Stimulated activated CD8-positive, alpha-beta memory T cell treated with anti-CD3 and anti-CD28 coated beads, Interleukin-2, amount 100 ng/mL, for 48 hours (primary cell): ENCODE measurements at regions not wholly inside any gene's neighbourhood (a gene's known extent, or its start where the extent isn't known, plus 50 kb on each side); places are given as distances from the start of the nearest gene placed in this dataset.

Experiments
- DNase-seq, 2 donors: peaks; one replicate each; pipeline ENCODE4 v3.0.0-alpha.2; 2020; ENCODE audit warnings: low read depth in 2 of 2

DNA sequence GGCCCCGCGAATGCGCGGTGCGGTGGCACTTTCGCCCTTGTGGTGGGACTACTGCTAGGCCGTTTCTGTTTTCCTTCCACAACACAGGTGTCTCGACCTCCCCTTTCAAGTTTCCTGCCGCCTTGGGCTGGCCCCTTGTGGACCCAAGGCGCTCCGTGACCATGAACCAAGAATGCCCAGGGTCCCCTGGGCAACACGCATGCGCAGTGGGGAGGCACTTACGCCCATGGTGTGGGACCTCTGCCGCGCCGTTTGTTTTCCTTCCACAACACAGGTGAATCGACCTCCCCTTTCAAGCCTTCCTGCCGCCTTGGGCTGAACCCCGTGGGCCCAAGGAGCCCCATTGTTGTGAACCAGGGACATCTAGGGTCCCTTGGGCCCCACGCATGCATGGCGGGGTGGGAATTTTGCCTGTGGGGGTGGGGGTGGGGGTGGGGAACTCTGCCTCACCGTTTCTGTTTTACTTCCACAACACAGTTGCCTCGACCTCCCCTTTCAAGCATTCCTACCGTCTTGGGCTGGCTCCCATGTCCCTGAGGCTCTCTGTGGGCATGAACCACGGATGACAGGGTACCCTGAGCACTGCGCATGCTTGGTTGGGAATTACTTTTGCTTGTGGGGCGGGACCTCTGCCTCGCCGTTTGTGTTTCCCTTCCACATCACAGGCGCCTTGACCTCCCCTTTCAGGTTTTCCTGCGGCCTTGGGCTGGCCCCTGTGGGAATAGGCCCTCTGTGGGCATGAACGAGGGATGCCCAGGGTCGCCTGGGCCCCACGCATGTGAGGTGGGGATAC lies 355.1 kb downstream of the ALG10 start:
- DNase-seq, result no peak

DNA sequence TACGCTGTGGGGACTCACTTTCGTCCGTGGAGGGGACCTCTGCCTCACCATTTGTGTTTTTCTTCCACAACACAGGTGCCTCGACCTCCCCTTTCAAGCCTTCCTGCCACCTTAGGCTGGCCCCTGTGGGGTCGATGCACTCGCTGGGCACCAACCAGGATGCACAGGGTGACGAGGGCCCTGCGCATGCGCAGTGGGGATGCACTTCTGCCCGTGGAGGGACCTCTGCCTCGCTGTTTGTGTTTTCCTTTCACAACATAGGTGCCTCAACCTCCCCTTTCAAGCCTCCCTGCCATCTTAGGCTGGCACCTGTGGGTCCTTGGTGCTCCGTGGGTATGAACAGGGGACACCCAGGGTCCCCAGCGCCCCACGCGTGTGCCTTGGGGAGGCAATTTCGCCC lies 356.8 kb downstream of the ALG10 start:
- DNase-seq, result no peak

- no peak for DNase-seq
Measured at GRCh38 chr12:34384693-34385092, 362.4 kb downstream of the ALG10 start.

GRCh38 chr12:34386016-34386415 lies 363.7 kb downstream of the ALG10 start:
- no peak for DNase-seq

DNA sequence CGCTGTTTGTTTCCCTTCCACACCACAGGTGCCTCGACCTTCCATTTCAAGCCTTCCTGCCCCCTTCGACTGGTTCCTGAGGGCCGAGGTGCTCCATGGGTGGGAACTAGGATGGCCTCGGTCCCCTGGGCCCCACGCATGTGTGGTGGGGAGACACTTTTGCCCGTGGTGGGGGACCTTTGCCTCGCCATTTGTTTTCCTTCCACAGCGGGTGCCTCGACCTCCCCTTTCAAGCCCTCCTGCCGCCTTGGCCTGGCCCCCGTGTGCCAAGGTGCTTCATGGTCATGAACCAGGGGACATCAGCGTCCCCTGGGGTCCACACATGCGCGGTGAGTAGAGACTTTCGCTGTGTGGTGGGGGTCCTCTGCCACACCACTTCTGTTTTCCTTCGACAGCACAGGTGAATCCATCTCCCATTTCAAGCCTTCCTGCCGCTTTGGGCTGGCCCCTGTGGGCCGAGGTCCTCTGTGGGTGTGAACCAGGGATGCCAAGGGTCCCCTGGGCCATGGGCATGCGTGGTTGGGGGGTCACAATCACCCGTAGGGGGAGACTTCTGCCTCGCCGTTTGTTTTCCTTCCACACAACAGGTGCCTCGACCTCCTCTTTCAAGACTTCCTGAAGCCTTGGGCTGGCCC lies 364.4 kb downstream of the ALG10 start:
- no peak for DNase-seq

DNA sequence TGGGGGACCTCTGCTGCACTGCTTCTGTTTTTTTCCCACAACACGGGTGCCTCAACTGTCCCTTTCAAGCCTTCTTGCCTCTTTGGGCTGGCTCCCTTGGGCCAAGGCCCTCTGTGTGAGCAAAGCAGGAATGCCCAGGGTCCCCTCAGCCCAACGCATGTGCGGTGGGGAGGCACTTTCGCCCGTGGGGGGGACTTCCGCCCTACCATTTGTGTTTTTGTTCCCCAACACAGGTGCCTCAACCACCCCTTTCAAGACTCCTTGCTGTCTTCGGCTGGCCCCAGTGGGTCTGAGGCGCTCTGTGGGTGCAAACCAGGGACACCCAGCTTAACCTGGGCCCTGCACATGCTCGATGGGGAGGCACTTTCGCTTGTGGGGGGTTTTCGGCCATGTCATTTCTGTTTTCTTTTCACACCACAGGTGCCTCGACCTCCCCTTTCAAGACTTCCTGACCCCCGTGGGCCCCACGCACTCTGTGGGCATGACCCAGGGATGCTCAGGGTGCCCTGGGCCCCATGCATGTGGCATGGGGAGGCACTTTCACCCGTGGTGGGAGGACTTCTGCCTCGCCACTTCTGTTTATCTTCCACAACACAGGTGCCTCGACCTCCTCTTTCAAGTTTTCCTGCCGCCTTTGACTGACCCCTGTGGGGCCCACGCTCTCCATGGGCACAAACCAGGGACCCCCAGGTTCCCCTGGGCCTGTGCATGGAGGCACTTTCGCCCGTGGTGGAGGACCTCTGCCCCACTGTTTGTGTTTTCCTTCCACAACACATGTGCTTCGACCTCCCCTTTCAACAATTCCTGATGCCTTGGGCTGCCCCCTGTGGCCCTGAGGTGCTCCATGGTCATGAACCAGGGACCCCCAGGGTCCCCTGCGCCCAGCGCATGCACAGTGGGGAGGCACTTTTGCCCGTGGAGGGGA lies 365.7 kb downstream of the ALG10 start:
- no peak for DNase-seq

- DNase-seq, result no peak
Measured at GRCh38 chr12:34388636-34389377, 366.5 kb downstream of the ALG10 start.

GRCh38 chr12:34389378-34390170 lies 367.3 kb downstream of the ALG10 start:
- DNase-seq, result no peak

- DNase-seq, result no peak
Measured at GRCh38 chr12:34390171-34390841, 368.0 kb downstream of the ALG10 start.

GRCh38 chr12:34390846-34391700 lies 368.8 kb downstream of the ALG10 start:
- DNase-seq, result no peak

DNA sequence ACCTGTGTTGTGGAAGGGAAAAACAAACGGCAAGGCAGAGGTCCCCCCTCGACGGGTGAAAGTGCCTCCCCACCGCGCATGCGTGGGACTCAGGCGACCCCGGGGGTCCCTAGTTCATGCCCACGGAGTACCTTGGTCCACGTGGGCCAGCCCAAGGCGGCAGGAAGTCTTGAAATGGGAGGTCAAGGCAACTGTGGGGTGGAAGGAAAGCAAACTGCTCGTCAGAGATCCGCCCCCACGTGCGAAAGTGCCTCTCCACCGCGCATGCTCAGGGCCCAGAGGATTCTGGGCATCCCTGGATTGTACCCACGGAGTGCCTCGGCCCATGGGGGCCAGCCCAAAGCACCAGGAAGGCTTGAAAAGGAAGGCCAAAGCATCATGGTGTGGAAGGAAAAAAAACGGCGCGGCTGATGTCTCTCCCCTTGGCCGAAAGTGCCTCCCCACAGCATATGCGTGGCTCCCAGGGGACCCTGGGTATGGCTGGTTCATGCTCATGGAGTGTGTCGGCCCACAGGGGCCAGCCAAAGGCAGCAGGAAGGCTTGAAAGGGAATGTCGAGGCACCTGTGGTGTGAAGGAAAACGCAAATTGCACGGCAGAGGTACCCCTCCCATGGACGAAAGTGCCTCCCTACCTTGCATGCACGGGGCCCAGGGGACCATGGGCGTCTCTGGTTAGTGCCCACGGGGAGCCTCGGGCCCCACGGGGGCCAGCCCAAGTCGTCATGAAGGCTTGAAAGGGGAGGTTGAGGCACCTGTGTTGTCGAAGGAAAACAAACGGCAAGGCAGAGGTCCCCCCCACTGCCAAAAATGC lies 369.7 kb downstream of the ALG10 start:
- no peak for DNase-seq

DNA sequence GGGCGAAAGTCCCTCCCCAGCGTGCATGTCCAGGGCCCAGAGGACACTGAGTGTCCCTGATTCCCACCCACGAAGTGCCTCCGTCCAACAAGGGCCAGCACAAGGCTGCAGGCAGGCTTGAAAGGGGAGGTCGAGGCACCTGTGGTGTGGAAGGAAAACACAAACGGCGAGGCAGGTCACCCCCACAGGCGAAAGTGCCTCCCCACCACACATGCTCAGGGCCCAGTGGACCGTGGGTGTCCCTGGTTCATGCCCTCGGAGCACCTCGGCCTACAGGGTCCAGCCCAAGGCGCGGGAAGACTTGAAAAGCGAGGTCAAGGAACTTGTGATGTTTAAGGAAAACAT lies 370.4 kb downstream of the ALG10 start:
- no peak for DNase-seq

- no peak for DNase-seq
Measured at GRCh38 chr12:34393086-34393820, 371.0 kb downstream of the ALG10 start.

- no peak for DNase-seq
Measured at GRCh38 chr12:34393821-34394150, 371.5 kb downstream of the ALG10 start.

DNA sequence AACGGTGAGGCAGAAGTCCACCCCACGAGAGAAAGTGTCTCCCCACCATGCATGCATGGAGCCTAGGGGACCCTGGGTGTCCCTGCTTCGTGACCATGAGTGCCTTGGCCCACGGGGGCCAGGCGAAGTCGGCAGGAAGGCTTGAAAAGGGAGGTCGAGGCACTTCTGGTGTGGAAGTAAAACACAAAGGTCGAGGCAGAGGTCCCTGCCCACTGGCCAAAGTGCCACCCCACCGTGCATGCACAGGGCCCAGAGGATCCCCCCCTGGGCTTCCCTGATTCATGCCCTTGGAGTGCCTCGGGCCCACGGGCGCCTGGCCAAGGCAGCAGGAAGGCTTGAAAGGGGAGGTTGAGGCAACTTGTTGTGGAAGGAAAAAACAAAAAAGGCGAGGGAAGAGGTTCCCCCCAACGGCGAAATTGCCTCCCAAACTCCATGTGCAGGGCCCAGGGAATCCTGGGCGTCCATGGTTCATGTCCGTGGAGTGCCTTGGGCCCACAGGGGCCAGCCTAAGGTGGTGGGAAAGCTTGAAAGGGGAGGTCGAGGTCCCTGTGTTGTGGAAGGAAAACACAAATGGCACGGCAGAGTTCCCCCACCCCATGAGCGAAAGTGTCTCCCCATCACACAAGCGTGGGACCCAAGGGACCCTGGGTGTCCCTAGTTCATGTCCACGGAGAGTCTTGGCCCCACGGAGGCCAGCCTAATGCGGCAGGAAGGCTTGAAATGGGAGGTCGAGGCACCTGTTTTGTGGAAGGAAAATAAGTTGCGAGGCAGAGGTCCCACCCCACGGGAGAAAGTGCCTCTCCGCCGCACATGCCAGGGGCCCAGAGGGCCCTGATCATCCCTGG lies 372.1 kb downstream of the ALG10 start:
- DNase-seq, result no peak

DNA sequence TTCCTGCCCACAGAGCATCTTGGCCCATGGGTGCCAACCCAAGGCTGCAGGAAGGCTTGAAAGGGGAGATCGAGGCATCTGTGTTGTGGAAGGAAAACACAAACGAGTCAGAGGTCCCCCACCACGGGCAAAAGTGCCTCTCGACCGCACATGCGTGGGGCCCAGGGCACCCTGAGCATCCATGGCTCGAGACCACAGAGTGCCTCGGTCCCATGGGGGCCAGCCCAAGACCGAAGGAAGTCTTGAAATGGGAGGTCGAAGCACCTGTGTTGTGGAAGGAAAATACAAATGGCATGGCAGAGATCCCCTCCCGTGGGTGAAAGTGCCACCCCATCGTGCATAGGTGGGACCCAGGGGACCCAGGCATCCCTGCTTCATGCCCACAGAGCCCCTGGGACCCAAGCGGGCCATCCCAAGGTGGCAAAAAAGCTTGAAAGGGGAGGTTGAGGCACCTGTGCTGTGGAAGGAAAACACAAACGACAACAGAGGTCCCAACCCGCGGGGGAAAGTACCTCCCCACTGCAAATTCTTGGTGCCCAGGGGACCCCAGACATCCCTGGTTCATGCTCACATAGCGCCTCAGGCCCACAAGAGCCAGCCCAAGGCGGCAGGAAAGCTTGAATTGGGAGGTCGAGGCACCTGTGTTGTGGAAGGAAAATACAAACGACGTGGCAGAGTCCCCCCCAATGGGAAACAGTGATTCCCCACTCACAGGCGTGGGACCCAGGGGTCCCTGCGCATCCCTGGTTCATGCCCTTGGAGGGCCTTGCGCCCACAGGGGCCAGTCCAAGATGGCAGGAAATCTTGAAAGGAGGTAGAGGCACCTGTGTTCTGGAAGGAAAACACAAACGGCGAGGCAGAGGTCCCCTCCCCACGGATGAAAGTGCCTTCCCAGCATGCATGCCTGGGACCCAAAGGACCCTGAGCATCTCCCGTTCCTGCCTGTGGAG lies 373.0 kb downstream of the ALG10 start:
- DNase-seq, result no peak
